Fibroblast of the aortic adventitia (primary cell): ENCODE measurements at regions not wholly inside any gene's neighbourhood (a gene's known extent, or its start where the extent isn't known, plus 50 kb on each side); places are given as distances from the start of the nearest gene placed in this dataset.
A peak's percentile ranks its signal among the peaks of the same experiment; 100 is the strongest.

Experiments
- DNase-seq: peaks from one replicate; pipeline ENCODE4 v3.0.0-alpha.2; 2010; ENCODE audit warnings: low read depth
- H3K4me3 ChIP-seq: 2 replicates; pipeline ENCODE4 v1.5.1; 2011; ENCODE audit warnings: low read depth, mild to moderate bottlenecking, control low read depth, low read length, moderate library complexity
- CTCF ChIP-seq: IDR thresholded peaks from 2 replicates; pipeline ENCODE4 v1.5.1; 2011; ENCODE audit warnings: mild to moderate bottlenecking, low read length, control low read depth, inconsistent platforms; ENCODE audit not compliant: insufficient read depth

DNA sequence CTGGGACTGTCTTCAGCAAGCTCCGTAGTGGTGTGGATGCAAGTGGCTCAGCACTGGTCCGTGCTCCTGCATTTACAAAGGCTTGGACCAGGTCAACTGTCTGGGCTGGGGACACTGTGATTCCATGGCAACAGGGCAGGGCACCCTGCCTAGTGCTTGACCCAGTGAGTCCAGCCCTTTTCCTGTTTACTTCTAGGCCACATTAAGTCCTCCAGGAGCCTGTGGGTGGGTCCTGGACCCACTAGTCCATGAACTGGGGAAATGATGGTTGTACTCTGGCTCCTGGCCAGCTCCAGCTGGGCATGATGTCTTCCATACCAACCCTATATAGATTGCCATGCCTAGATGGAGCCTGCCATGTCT lies 152.0 kb downstream of the RPS24 start:
- no peak for TF ChIP-seq CTCF
- no peak overlapping the region for H3K4me3 ChIP-seq
- DNase-seq = peak; percentile 16

DNA sequence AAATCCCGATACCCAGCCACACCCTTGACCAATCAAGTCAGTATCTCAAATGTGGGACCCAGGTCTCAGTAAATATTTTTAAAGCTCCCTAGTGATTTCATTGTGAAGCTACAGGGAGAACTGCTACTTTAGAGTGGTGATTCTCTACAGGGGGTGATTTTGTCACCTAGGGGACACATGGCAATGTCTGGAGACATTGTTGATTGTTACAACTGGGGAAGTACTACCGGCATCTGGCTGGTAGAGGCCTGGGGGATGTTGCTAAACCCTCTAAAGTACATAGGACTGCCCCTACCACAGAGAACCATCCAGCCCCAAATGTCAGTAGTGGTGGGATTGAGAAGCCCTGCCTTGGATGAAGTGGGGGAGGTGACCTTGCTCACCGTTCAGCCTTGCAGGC lies 152.9 kb downstream of the RPS24 start:
- no peak overlapping the region for H3K4me3 ChIP-seq
- TF ChIP-seq CTCF = no peak
- DNase-seq = no peak

- no peak for DNase-seq
- no peak for TF ChIP-seq CTCF
- H3K4me3 ChIP-seq = no peak overlapping the region
Measured at GRCh38 chr10:78187371-78187770, 153.7 kb downstream of the RPS24 start.

DNA sequence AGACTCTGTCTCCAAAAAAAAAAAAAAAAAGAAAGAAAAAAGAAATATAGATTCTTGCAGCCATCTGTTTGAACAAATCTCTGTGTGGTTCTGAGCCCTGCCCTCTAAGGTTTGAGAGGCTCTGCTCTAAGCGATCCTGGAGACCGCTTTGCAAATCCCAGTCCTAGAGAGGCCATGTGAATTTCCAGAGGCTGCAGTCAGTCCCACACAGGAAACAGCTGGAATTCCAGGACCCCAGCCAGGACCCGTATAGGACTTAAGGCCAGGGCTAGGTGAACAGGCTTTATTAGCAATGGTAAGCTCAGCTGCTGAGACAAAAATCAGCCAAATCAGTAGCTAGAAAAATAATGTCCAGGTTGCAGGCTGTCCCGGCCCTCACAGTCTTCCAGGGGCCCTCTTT lies 154.8 kb downstream of the RPS24 start:
- no peak for DNase-seq
- no peak overlapping the region for H3K4me3 ChIP-seq
- TF ChIP-seq CTCF = no peak

GRCh38 chr10:78190051-78190825 lies 156.6 kb downstream of the RPS24 start:
- no peak for DNase-seq
- no peak for TF ChIP-seq CTCF
- H3K4me3 ChIP-seq = no peak overlapping the region

DNA sequence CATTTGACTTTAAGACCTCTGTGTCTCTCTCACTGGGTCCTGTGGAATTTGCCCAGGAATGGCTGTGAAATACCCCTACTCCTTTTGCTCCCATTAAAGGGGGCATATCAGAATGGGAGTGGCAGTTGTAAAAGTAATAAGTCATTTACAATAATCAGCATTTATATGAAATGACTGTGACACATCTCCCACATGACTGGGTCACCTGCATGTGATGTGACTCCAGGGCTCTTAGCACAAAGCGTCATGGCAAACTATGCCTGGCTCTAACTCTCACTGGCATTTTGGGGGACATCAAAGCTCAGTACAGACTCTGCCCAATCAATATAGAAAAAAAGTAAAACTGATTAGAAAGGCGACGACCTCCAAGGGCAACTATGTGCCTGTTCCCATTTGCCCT lies 157.6 kb downstream of the RPS24 start:
- no peak overlapping the region for H3K4me3 ChIP-seq
- TF ChIP-seq CTCF = no peak
- DNase-seq = no peak

DNA sequence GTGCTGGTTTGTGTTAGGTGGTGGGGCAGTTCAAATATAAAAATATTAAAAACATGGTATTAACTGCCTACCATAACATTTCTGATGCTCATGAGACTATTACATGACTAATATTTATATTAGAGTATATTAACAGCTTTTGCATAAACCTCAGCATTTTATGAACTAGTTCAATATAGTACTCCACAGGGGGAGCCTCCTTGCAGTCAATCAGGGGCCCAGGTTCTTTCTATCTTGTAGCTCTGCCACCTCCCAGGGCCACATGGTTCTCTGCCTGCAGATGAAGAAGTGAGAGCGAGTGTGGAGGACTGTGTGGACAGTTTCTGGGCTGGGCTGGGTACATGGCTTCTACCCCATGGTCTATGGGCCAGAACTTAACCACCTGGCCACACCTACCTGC lies 159.5 kb downstream of the RPS24 start:
- no peak for TF ChIP-seq CTCF
- no peak overlapping the region for H3K4me3 ChIP-seq
- DNase-seq = no peak
